HG03095 (cell line): ENCODE measurements at regions not wholly inside any gene's neighbourhood (a gene's known extent, or its start where the extent isn't known, plus 50 kb on each side); places are given as distances from the start of the nearest gene placed in this dataset.
"Not testable (repeated sequence)": the region's sequence is repeated elsewhere in the genome, so short reads cannot be mapped to it uniquely, and the experiment has no call there.

Experiments
- ATAC-seq: cut with Tn5 transposase; IDR thresholded peaks from one replicate; pipeline ENCODE4 v1.9.1; 2021; ENCODE audit warnings: moderate library complexity; ENCODE audit not compliant: unreplicated experiment

DNA sequence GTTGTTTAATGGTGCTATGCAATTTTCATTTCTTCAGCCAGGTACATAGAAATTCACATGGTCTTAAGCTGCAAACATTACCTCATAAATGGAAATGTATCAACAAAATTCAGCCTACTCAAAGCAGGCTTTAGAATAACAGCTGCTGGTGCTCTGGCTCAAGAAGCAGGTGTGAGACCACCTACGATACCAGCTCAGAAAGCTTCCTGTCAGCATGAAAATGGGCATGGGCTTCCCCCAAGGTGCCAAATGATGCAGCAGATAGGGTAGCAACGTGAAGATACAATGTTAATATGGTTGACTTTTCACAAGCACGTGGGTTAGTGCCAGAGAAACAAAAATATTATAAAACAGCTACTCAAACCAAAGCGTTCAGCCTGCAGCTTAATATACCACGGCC is 343.4 kb upstream of the PRICKLE1 start:
- no peak for ATAC-seq

DNA sequence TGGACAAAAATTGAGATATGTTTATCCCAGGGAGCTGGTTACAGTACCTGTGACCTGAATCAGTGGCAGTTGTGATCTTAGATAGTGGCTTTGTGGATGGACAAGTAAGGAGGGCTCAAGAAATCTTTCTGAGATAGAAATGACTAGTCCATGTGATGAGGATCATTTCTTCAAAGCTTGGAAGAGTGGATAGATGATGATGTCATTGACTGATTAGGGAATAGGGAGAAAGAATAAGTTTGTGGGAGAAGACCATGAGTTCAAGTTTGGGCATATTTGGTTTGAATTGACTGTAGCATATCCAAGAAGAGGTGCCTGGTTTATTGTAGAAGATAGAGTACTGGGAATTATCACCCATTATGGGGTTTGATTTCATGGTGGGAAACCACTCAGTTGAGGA is 336.7 kb upstream of the PRICKLE1 start:
- no peak for ATAC-seq

DNA sequence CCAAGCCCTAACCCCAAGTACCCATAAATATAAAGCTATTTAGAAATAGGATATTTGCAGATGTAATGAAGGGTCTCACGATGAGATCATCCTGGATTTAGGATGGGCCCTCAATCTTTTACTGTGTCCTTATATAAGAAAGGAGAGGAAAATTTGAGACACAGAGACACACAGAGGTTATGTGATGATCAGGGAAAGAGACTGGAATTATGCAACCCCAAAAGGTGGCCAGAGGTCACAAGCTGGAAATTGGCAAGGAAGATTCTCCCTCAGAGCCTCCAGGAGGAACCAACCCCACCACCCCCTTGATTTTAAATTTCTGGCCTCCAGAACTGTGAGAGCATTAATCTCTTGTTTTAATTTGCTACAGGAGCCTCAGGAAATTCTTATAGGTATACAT is 334.9 kb upstream of the PRICKLE1 start:
- no peak for ATAC-seq

DNA sequence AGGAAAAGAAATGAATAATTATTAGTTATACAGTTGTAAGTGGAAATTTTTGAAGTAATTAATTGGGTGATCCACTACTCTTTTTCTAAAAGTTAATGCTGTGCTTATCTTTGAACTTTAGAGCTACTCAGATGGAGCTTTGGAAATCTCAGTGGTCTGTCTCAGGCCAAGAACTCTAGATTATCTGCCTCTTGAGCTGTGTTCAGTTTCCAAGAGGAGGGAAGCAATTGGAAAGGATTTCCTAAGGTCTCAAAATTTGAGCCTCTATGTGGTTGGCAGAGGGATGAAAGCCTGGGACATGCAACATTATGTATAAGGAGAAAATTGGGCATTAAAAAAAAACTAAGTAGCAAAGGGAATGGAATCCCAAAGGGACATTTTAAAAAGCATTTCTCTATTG is 334.0 kb upstream of the PRICKLE1 start:
- ATAC-seq, result no peak

DNA sequence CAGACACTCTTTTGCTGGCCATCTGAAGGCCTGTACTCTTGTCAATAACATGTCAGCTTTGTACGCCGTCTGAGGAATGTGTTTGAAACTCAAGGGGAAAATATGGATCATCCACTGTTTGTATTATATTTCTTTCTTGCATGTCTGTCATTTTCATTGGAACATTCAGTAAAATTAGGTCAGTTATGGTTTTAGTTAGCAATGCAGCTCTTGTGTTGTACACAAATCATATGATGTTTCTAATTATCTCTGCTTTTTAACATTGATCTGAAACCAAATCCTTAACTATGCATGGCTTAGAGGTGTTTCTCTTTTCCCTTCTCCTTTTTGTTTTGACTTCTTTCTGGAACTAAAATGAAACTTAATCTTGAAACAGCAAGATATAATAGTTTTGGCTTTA is 333.6 kb upstream of the PRICKLE1 start:
- no peak for ATAC-seq

DNA sequence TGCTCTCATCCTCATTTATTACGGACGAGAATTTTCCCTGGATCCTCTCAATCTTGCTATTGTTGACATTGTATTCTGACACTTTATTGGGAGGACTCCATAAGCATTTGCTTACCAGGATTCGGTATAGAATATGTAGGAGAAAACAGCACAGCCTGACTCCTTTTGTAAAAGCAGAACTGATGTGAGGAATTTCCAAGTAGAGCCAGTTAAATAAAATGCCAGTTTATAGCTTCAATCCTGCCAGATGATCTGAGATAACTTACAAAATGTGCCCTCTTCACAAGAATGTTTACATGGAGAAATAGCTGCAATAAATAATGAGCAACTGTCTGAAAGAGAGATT is 332.9 kb upstream of the PRICKLE1 start:
- ATAC-seq, result no peak

DNA sequence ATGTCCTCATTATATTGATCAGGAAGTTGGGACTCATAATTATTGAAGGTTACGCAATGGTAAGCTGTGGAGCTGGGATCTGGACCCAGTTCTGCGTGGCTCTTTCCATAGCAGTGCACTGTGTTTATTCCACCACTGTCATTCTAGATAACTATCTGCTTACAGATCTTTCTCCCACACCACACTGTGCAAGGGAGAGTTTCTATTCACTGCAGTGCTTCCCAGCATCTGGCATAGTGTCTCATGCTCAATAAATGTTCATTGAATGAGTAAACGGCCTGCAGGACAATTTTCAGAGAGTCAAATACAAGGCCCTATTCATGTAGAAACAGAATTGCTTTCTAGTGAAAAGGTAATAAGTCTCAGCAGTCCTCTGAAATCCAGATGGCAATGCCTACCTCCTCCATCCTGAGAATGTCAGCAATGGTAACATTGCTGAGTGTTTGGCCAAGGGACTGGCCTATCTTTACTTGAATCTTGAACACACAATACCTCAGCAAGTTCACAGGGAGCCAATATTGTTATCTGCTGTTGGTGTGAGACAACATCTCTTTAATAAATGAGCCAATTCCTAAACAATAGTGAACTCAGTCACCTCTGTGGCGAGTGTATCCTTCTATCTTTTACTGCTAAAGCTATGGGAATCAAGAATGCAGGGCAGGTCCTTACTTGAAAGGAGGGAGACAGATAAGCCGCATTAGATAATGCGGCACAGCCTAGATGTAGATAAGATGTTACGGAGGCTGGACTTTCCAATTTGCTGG is 332.4 kb upstream of the PRICKLE1 start:
- ATAC-seq, result no peak

DNA sequence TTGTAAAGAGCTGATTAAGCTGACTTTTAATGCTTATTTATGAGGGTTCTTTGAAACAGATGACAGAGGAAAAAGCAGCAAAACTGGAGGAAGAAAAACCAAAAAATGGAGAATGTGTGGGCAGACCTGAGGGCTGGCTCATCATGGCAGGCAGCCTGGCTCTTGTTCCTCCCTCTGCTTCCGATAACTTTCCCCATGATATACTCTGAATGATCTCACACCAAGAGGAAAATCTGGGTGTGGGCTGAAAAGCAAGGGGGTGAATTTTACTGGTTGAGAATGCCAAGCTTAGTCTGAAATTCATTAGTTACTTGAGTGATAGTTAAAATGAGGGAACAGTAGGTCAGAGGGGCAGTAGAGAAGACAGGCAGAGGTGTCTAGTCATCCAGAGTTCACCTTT is 330.1 kb upstream of the PRICKLE1 start:
- no peak for ATAC-seq

DNA sequence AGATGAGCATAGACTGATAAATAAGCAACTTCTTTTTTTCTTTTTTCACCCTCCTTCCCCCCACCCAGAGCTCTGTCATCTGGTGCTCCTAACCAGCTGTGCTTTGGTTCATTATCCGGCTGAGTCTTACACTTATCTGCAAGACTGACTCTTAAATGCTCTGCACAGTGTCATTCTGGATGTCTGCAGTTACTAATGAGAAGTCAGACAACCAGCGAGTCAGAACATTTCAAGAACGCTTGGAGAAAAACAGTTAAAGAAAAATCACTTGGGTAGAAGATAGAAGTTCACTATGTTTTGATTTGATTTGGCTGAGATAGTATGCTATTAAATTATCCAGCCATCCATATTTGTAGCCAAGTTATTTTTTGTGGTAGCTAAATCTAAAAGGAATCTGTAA is 328.9 kb upstream of the PRICKLE1 start:
- no peak for ATAC-seq

DNA sequence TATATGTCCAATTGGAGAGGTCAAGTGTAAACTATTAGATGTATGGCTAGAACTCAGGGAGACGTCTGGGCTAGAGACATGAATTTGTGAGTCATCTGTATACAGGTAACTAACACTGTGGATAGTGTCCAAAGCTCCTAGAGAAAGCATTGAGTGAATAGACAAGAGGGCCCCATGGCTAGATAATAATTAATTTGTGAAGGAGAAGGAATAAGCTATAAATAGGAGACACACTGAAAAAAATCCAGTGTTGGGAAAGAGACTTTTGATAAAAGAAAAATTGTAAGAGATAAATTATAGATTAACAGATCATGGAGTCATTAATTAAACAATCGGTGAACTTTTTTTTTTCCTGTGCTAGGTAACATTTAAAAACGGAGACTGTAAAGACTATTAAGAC is 326.6 kb upstream of the PRICKLE1 start:
- no peak for ATAC-seq

DNA sequence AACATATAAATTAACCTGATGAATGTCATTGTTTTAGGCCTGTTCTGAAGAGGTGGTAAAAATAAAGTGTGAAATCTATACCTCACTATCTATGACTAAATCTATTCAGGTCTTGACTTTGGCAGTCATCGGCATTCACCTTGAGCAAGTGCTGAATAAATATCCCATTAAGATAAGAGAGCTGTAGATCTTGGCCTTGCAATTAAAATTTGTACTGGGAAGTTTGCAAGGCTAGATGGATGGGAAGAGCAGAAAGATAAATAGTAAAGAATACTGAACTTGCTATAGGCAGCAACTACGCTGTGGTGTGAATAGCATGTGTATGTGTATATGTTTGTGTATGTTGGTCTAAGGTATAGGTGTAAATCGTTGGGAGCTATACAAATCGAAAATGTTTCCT is 325.9 kb upstream of the PRICKLE1 start:
- ATAC-seq, result no peak

DNA sequence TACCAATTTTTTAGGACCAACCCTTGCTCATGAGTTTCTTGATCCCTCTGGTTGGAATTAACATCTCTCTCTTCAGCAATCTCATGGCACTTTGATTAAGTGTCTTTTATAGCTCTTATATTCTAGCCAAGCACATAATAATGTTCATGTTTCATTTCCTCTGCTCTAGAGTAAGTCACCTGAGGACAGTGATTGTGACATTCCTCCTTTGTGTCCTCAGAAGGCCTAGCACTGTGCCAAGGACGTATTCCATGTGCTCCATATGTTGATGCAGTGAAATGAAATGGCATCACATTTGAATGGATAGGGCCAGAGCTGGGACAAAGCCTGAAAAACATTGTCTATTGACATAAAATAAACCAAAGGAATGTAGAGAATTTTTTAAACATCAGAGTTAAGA is 322.8 kb upstream of the PRICKLE1 start:
- no peak for ATAC-seq

DNA sequence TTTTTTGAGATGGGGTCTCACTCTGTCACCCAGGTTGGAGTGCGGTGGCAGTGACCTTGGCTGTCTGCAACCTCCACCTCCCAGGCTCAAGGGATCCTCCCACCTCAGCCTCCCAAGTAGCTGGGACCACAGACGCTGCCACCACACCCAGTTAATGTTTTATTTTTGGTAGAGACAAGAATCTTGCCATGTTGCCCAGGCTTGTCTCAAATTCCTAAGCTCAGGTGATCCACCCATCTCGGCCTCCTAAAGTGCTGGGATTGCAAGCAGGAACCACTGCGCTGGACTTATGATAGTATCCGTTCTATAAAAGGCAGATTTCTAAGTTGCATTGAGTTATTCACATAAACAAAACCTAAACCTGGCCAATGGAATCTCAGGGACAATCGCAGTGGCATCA is 321.1 kb upstream of the PRICKLE1 start:
- no peak for ATAC-seq

DNA sequence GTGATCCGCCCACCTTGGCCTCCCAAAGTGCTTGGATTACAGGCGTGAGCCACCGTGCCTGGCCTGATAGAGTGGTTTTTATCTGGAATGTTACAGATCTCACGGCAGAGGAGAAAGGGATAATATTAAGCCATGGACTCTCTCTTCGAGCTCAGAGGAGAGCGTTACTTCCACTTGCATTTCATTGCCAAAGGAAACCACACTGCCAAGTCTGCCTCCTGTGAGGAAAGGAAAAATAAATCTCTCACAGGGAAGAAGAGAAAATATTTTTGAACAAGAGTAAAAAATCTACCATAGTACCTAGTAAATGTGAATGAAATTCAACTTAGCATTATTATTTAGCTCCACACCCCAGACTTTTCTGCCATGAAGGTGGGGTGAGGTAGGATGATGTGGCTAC is 319.2 kb upstream of the PRICKLE1 start:
- ATAC-seq, result no peak

DNA sequence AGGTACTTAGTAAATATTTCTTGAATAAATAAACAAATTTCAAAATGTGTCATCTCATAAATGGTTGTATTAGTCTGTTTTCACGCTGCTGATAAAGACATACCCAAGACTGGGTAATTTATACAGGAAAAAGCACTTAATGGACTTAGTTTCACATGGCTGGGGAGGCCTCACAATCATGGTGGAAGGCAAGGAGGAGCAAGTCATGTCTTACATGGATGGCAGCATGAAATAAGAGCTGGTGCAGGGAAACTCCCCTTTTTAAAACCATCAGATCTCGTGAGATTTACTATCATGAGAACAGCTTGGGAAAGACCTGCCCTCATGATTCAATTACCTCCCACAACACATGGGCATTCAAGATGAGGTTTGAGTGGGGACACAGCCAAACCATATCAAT is 317.3 kb upstream of the PRICKLE1 start:
- ATAC-seq, result not testable (repeated sequence)

DNA sequence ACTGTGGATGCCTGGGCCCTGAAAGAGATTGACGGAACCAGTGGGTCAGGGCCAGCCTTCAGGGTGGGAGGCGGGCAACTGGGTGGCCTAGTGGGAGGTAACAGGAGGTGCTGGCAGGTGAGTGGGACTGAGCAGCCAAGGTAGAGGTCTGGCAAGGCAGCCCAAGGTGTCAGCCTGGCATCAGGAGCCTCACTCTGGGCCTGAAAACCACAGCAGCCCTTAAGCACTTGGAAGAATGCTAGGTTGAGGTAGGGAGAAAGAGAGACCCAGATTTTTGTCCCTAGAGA is 315.8 kb upstream of the PRICKLE1 start:
- ATAC-seq, result no peak

DNA sequence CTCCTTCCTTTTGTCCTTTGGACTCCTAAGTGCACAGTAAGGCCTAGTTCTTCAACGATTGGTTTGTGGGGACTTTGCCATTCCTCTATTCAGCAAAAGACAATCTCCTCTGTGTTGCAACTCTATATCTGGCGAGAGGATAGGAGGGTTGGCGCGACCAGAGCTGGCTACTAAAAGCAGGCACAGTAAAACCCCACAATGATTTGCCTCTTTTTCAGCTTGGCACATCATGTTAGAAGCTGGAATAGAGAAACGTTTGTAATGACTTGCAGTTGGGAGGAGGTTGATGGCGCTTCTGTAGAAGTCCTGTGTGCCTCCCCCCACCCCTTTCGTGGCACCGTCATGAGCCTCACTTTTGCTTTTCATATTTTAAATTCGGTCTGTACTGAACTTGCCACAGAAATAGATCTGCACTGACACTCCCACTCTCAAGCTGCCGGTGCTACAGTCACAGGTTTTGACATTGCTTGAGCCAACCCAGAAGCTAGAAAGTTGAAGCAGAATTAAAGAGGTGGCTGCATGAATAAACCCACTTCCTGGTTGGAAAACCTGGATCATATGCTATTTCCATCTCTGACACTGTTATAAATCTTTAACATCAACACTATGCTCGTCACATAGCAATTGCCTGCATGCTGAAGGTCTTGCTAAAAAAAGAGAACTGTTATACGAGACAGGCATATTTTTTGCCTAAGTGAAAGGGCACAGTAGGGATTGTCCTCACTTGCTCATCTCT is 315.3 kb upstream of the PRICKLE1 start:
- no peak for ATAC-seq

DNA sequence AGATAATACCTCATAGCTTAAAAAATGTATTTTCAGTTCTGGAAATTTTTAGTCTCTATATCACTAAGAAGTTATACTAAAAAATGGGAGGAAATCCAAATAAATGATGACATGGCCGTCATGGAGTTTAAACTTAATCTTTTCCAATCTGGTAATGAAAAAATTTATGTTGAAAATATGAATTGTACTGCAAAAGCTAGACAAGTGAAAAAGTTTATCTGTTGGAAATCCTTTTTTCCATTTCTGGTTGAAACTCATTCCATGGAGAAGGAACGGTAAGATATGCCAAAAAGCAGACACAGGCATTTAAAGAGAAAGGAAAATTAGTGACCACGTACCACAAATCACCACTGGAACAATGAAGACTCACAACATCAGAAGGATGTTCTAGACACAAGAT is 314.2 kb upstream of the PRICKLE1 start:
- no peak for ATAC-seq

DNA sequence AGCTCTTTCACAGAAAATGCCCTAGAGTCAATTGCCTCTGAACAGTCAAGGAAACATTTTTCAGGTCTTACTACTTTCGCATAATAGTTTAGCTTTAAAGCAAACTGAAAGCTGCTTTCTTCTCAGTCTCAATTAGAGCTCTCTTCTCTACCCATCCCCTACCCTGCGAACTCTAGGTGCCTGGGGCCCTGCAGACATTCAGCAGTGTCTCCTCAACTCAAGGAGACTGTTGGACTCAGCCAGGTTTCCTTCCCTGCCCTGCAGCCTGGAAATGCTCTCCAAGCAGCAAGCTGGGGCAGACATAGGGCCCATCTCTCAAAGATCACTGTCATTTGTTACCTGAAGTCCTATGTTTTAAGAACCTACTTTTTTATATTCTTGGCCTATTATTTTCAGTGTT is 312.5 kb upstream of the PRICKLE1 start:
- no peak for ATAC-seq

DNA sequence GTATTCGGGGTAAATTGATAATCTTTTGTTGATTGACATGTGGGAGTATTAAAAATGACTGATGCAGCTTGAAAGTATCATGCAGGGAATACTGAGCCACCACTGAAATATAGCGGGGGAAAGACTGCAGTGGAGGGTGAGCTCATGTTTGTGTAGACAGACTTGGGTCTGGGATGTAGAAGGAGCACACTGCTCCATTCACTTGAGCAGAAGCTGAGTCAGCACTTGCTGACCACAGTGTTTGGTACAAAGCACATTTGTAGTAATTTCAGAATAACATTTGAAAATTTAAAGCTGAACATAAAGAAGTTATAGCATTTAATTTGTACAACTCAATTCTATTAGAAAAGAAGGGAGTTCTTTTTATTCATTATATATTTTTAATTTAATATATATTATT is 304.3 kb upstream of the PRICKLE1 start:
- ATAC-seq, result no peak

DNA sequence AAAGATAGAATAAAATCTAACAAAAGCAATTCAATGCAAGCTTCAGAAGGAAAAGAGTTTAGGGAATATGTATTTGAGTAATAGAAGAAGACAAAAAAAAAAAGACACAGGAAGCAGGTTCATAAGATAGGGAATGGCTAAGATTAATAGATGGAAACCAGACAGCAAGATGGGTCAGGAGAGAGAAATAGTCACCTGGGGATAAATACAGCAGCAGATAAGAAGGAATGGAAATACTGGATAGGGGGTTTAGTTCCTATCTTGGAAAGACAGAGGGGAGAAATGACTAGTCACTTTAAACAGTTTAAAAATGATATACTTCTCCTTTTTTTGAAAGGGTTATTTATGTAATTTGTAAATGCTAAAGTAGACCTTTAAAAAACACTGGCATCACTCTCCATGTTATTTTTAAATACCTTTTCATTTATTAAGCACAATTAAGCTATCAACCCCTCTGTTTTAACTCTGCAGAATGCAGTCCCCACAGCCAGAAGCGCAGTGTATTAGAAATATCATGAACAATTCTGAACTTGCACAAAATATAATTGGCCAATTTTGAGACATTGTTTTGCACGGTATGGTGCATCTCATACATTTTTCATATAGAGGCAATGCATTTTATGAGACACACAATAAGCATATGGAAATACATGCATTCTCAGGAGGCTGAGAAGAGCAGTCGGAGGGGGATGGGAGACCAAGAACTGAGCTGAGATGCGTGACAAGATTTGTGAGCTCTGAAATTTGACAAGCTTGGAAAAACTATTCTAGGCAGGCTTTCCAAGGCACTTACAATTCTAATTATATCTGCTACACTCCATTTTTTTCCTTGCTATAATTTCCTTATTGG is 303.4 kb upstream of the PRICKLE1 start:
- no peak for ATAC-seq

DNA sequence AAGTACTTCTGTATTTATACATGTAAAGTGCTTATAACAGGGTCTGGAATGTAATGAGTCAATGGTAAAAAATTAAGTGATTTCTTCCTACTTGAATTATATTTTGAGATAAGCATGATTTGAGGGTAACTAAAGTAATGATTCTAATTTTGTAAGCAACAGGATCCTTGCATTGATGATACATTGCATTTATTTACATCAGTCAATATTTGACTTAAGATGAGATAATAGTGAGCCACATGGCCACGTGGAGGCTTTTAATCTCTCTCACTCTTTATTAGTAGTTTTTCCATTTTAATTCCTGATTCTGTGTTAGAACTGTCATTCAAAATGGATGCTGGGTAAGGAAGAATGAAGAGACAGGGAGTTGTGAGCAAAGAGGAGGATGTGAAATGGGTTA is 298.1 kb upstream of the PRICKLE1 start:
- ATAC-seq, result no peak
